Left lobe of liver (tissue), 2 donors: ENCODE measurements at regions not wholly inside any gene's neighbourhood (a gene's known extent, or its start where the extent isn't known, plus 50 kb on each side); places are given as distances from the start of the nearest gene placed in this dataset.
"Not testable (repeated sequence)": the region's sequence is repeated elsewhere in the genome, so short reads cannot be mapped to it uniquely, and the experiment has no call there.

Source experiments
- ATAC-seq: fragments of 200-7000 bp; cut with Tn5 transposase; one replicate; pipeline ENCODE4 v1.9.1; 2020; ENCODE audit warnings: mild to moderate bottlenecking, moderate library complexity
- DNase-seq: peaks from one replicate; pipeline ENCODE4 v3.0.0-alpha.2; 2020; ENCODE audit warnings: low spot score
- donor health status: DM: no; HTN: no; CAD: no; lungs with moderate emphysema.
- donor health status: DM: no; HTN: yes; CAD: no.

DNA sequence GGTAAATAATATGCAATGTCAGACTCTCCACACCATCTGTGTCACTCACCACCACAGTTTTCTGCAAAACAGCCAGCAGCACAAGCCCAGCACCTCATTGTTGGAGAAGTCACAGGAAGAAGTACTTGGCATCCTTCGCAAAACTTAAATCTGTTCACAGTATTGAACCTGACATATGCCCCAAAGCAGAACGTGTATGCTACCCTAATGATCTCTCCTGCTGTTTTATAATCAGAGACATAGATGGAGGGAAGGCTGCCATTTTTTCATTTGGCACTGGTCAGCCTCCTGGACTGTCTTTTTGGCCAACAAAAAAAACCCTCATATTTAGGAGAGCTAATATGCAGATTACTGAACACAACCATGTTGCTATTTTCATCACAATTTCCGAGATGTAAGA, 1272.9 kb downstream of the ROBO1 start:
- DNase-seq (no peak), ATAC-seq (no peak)

DNA sequence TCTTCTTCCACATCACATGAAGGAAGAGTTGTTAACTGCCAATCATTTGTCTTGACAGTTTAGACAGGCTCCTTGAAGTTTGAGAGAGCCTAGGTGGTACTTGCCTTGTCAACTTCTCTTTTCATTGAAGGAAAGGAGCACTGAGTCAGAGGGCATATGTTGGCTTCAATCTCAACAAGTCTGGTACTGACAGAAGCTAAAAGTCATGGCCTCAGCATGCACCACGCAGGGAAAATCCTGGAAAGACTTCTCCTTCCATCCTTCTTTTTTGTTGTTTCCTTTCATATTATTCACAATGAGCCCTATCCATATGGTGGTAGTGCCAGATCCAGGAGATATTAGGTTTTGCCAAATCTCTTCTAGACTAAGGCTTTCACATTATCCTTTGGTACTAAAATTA, 1272.5 kb downstream of the ROBO1 start:
- DNase-seq (no peak), ATAC-seq (no peak)

DNA sequence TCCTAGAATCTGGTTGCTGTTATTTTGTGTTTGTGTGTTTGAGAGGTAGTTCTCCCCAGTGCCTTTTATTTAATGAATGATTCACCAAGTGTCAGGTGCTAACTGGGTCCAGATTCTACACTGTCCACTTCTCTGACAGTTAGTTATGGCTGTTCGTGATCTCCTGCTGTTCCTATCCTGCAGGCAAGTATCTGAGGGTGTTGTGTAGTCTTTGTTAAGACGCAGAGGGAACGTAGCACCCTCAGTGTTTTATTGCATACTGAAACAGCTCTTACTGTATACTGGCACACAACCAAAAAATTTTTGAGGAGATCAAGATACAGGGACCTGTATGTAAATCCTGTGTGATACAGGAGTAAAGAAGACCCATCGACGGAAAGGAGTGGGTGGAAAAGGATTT, 1271.3 kb downstream of the ROBO1 start:
- DNase-seq (no peak), ATAC-seq (no peak)

DNA sequence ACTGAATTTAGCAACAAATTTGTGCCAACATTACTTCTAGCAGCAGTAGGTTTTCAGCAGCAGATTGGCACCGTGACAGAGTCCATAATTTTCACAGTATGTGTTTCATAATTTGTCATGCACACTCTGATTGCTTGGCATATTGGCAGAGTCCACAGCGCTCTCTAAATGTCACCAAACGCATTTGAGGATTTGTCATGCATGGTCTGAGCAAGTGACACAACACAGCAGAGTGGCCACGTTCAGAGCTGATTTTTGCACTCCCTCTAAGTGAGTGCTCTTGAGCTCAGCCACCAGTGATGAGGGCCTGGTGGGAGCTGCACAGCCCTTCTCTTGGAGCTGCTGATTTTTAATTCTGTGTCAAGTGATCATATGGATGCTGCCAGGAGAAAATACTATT, 1270.8 kb downstream of the ROBO1 start:
- no peak for DNase-seq

DNA sequence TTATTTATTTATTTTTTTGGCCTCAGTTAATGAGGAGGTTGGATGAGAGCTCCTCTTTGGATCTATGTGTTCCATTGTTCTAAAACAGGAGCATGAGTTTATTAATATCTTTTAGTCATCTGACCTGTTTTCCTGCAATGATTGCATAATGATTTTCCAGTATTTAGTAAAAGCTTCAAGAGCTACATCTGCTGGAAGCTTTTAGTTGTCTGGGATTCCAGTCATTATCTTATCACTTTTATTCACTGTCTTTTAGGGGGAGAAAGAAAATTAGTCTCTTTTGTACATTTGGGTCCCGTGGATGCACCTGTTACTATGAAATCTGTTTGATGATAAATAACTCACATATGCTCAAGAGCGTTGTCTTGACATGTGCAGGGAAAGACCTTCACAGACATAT, 1270.0 kb downstream of the ROBO1 start:
- ATAC-seq (no peak), DNase-seq (no peak)

More for the DNA sequence above, 1270.8 kb downstream of the ROBO1 start:
- no peak for ATAC-seq

DNA sequence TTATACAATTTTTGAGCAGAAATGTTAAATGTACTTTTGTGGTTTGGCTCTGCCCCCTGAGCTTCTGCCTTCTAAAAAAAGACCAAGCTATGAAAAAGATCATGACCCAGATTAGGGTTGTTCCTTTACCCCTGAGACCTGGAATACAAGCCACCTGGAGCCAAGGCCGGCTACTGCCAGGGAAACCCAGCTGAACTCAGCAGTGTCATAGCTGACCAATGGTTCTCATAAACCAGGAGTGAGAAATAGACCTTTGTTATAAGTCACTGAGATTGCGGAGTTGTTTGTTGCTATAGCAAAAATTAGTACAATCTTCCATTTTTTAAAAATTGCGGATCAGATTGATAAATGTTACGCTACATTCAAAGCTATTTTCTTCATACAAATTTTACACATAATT, 1261.7 kb downstream of the ROBO1 start:
- DNase-seq: no peak
- no peak for ATAC-seq

DNA sequence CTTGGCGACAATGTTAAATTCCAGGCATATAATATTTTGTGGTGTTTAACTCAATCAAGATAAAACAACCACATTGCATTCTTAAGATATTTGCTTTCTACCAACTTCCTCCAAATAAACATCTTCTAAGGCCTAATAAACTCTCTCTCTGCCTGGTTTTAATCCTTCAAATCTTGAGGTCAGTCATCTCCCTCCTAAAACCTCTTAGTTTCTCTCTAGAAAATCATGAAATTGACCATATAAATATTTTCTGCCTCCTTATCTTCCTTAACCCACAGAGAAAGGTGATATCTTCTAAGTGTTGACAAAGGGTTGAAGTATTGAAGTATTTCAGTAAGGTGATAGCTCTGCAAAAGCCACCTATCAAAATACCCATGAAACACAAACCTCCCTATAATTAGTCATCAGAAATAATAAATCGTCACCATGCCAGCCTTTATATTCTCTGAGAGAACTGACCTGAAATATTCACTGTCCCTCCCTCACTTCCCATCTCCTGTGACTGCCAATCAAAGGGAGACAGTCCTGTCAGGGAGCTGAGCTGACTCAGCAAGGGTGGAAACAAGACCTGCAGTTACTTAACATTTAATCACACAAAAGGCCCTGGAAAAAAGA, 1261.1 kb downstream of the ROBO1 start:
- ATAC-seq (peak; percentile 85), DNase-seq (no peak)

DNA sequence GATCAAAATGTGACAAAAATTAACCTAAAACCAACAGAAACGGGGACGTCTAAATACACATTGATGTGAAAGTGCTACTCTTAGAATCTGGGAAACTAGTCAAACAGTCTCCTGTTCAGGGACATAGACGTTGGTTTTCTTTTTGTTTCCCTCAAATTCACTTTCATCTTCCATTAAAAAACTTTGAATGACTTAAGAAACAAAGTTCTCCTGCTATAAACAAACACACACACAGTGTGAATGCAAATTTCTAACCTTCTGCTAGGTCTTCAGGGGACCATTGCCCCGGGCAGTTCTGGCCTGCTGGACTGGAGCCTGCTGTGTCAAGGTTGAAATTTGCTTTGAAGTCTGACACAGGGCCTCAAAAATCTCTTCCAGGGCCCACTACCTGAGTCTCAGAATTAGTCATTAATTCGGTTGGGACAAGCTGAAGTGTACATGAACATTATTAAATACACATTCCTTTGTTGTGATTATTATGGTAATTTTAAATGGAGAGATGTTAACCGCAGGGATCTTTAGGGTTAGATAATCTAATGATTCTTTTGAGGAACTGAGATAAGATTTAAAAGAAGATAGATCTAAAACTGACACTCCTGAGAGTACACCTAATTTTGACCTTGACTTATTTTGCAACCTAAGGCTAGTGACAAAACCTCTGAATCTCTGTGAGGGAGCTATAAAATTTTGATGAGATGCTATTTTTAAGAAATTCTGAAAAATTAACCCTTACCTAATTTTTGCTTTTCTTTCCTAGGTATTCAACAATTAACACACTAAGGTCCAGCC, 1260.4 kb downstream of the ROBO1 start:
- ATAC-seq (peak; percentile 89), DNase-seq (no peak)

DNA sequence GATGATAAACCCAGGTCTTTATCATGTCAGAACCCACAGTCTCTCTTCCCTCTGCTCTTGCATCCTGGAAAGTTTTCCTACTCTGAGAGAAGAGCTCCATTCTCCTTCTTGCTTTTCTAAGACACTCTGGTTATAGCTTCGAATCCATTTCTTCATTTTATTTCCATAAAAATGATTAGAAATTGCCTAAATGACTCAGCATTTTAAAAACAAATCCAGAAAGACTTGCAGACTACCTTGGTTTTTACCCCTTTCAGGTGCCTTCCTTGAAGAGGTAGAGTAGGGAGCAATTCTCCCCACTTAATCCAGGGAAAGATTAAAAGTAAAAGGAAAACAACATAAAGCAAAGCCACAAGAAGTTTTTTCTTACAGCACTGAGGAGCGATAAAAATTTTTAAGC, 1256.0 kb downstream of the ROBO1 start:
- no peak for ATAC-seq

DNA sequence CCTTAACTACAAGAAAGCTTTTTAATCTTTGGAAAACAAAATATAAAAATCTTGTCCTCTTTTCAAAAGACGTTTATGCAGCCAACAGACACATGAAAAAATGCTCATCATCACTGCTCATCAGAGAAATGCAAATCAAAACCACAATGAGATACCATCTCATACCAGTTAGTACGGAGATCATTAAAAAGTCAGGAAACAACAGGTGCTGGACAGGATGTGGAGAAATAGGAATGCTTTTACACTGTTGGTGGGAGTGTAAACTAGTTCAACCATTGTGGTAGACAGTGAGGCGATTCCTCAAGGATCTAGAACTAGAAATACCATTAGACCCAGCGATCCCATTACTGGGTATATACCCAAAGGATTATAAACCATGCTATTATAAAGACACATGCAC, 1255.0 kb downstream of the ROBO1 start:
- ATAC-seq, DNase-seq: not testable (repeated sequence)

More for the DNA sequence above, 1256.0 kb downstream of the ROBO1 start:
- no peak for DNase-seq

DNA sequence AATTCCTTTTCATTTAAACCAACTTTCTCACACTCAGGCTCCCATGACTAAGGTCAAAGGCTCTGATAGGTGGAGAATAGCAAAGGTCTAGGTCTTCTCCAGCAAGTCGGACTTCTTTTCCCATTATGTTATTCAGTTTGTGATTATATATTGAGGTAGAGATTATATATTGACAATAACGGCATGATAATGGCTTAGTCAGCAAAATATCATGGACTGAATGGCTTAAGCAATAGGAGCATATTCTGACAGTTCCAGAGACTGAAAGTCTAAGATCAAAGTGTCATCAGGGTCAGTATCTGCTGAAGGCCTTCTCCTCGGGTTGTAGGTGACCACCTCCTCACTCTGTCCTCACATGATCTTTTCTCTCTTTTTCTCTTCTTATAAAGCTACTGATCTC, 1251.4 kb downstream of the ROBO1 start:
- no peak for ATAC-seq

DNA sequence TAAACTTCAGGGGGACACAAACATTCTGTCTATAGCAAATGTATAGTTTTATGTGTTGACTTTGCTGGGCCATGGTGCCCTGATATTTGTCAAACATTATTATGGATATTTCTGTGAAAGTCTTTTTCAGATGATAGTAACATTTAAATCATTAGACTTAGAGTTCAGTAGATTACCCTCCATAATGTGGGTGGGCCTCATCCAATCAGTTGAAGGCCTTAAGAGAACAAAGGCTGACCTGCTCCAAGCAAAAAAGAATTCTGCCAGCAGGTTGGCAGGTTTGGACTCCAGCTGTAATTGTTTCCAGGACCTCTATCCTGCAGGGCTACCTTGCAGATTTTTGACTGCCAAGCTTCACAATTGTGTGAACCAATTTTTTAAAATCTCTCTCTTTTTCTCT, 1250.9 kb downstream of the ROBO1 start:
- ATAC-seq: no peak

More for the DNA sequence above, 1251.4 kb downstream of the ROBO1 start:
- DNase-seq: no peak

DNA sequence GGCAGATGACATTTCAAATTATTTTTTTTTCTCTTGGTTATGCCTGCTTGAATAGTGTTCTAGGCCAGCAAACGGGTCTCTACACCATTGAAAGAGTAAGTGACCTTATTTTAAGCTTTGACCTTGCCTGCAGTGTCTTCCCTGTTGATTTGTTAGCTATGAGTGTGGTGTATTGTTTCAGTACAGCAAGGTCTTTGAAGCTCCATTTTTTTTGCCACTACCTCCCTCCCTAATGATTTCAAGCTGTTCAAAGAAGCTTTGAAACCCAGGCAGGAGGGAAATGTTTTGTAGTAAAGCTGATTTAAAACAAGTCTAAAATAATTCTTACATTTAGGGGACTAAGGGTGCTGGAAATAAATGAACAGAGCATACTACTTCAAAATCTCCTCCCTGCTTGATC, 1249.8 kb downstream of the ROBO1 start:
- DNase-seq: no peak
- no peak for ATAC-seq

More for the DNA sequence above, 1250.9 kb downstream of the ROBO1 start:
- no peak for DNase-seq

DNA sequence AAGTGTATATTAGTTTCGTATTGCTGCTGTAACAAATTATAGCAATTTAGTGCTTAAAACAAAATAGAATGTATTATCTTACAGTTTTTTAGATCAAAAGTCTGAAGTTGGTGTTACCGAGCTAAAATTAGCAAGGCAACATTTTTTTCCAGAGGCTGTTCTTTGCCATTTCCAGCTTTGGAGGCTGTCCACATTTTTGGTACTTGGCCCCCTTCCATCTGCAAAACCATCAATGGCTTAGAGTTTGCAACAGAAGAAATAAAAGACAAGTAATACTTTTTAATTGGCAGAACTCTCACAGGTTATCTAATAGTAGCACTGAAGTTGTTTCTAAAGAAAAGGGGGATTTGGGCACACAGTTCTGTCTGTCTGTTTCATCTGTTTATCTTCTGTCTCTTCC, 1248.5 kb downstream of the ROBO1 start:
- no peak for DNase-seq
- ATAC-seq: no peak

DNA sequence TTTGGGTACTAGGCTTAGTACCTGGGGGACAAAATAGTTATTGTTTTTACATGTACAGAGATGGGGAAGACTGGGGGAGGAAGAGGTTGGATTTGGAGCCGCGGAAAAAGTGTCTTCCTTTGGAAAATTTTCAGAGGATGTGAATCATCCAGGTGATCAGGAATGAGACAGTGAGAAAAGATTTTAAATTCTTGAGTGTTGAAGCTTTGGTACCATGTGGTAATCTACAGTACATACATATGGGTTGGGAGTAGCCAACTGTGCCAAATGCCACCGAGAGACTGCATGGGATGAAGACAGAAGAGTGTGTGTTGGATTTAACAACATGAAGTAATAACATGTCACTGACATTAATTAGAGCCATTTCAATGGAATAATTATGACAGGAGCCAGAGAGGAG, 1238.2 kb downstream of the ROBO1 start:
- DNase-seq (no peak), ATAC-seq (no peak)

DNA sequence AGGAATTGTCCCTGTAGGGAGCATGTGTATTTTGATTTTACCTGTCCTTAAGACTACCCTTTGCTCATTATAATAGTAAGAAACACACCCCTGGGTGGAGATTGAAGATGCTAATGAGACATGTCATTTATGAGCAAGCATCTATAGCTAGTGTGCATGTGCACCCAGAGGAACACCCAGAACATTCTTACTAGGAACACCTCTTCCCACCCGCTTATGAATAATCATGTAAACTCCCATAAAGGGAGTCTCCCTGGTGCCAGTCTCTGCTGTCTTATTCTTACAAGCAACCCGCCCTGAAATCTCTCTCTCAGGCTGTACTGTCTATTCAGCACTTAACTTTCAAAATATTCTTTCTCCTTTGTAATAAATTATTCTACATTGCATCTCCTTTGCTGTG, 1227.3 kb downstream of the ROBO1 start:
- no peak for ATAC-seq

DNA sequence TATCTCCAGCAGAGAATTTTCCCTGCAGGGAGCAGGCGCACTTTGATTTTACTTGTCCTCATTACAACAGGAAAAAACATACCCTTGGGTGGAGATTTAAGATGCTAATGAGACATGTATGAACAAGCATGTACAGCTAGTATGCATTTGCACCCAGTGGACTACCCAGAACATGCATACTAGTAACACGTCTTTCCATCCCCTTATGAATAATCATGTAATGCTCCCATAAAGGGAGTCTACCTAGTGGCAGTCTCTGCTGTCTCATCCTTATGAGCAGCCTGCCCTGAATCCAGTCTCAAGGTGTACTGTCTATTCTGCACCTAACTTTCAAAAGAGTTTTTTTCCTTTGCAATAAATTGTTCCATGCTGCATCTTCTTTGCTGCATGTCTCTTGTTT, 1222.0 kb downstream of the ROBO1 start:
- no peak for ATAC-seq
- no peak for DNase-seq

More for the DNA sequence above, 1227.3 kb downstream of the ROBO1 start:
- DNase-seq: no peak
